ENCODE measurements at regions not wholly inside any gene's neighbourhood (a gene's known extent, or its start where the extent isn't known, plus 50 kb on each side); places are given as distances from the start of the nearest gene placed in this dataset.

- FAIRE-seq: no peak
Observed at GRCh38 chr4:38343608-38344007, 320.4 kb upstream of the KLF3 start.

- FAIRE-seq: no peak
Observed at GRCh38 chr4:38344929-38345328, 319.1 kb upstream of the KLF3 start.

- no peak for FAIRE-seq
Observed at GRCh38 chr4:38347251-38347650, 316.7 kb upstream of the KLF3 start.

GRCh38 chr4:38354421-38354820, 309.6 kb upstream of the KLF3 start:
- no peak for FAIRE-seq

GRCh38 chr4:38354872-38355271, 309.1 kb upstream of the KLF3 start:
- FAIRE-seq: no peak

GRCh38 chr4:38356686-38357085, 307.3 kb upstream of the KLF3 start:
- no peak for FAIRE-seq

- no peak for FAIRE-seq
Observed at GRCh38 chr4:38357546-38357945, 306.5 kb upstream of the KLF3 start.

- FAIRE-seq: no peak
Observed at GRCh38 chr4:38359113-38359512, 304.9 kb upstream of the KLF3 start.

GRCh38 chr4:38360201-38360600, 303.8 kb upstream of the KLF3 start:
- FAIRE-seq: no peak

- FAIRE-seq: no peak
Observed at GRCh38 chr4:38364383-38364963, 299.5 kb upstream of the KLF3 start.

GRCh38 chr4:38365261-38365660, 298.7 kb upstream of the KLF3 start:
- no peak for FAIRE-seq

GRCh38 chr4:38365748-38366310, 298.2 kb upstream of the KLF3 start:
- FAIRE-seq: no peak

- no peak for FAIRE-seq
Observed at GRCh38 chr4:38366456-38366855, 297.5 kb upstream of the KLF3 start.

GRCh38 chr4:38366997-38367396, 297.0 kb upstream of the KLF3 start:
- no peak for FAIRE-seq

GRCh38 chr4:38367642-38368174, 296.3 kb upstream of the KLF3 start:
- no peak for FAIRE-seq

GRCh38 chr4:38368613-38369012, 295.4 kb upstream of the KLF3 start:
- FAIRE-seq: no peak

- no peak for FAIRE-seq
Observed at GRCh38 chr4:38371391-38371851, 292.6 kb upstream of the KLF3 start.

GRCh38 chr4:38373375-38373774, 290.6 kb upstream of the KLF3 start:
- no peak for FAIRE-seq

GRCh38 chr4:38377195-38377594, 286.8 kb upstream of the KLF3 start:
- FAIRE-seq: no peak

- FAIRE-seq: no peak
Observed at GRCh38 chr4:38378478-38378877, 285.5 kb upstream of the KLF3 start.

GRCh38 chr4:38381788-38382187, 282.2 kb upstream of the KLF3 start:
- peak; percentile 36 for FAIRE-seq

GRCh38 chr4:38382520-38382919, 281.5 kb upstream of the KLF3 start:
- FAIRE-seq: peak; percentile 98

GRCh38 chr4:38383646-38384121, 280.3 kb upstream of the KLF3 start:
- FAIRE-seq: no peak

- no peak for FAIRE-seq
Observed at GRCh38 chr4:38385093-38386004, 278.6 kb upstream of the KLF3 start.
